HG02798 (cell line): ENCODE measurements at regions not wholly inside any gene's neighbourhood (a gene's known extent, or its start where the extent isn't known, plus 50 kb on each side); places are given as distances from the start of the nearest gene placed in this dataset.
"Not testable (repeated sequence)": the region's sequence is repeated elsewhere in the genome, so short reads cannot be mapped to it uniquely, and the experiment has no call there.

Experiments used
- ATAC-seq: cut with Tn5 transposase; IDR thresholded peaks from one replicate; pipeline ENCODE4 v1.9.1; 2021; ENCODE audit warnings: mild to moderate bottlenecking; ENCODE audit not compliant: unreplicated experiment, poor library complexity

- no peak for ATAC-seq
Observed at GRCh38 chr1:112855152-112855828, 100.7 kb downstream of the SLC16A1 start.

DNA sequence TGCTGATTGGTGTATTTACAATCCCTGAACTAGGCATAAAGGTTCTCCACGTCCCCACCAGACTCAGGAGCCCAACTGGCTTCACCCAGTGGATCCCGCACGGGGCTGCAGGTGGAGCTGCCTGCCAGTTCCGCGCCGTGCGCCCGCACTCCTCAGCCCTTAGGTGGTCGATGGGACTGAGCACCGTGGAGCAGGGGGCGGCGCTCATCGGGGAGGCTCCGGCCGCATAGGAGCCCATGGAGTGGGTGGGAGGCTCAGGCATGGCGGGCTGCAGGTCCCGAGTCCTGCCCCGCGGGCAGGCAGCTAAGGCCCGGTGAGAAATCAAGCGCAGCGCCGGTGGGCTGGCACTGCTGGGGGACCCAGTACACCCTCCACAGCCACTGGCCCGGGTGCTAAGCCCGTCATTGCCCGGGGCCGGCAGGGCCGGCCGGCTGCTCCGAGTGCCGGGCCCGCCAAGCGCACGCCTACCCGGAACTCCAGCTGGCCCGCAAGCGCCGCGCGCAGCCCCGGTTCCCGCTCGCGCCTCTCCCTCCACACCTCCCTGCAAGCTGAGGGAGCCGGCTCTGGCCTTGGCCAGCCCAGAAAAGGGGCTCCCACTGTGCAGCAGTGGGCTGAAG, 101.5 kb downstream of the SLC16A1 start:
- ATAC-seq, result not testable (repeated sequence)

- not testable (repeated sequence) for ATAC-seq
Observed at GRCh38 chr1:112853915-112854314, 102.1 kb downstream of the SLC16A1 start.

DNA sequence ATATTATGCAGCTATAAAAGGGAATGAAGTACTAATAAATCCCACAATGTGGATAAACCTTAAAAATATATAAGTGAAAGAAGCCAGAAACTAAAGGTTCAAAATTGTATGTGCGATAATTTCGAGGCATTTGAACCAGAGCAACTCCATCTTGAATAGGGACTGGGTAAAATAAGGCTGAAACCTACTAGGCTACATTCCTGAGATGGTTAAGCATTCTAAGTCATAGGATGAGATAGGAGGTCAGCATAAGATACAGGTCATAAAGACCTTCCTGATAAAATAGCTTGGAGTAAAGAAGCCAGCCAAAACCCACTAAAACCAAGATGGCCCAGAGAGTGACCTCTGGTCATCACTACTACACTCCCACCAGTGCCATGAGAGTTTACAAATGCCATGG, 103.1 kb downstream of the SLC16A1 start:
- no peak for ATAC-seq

GRCh38 chr1:112852276-112852675, 103.7 kb downstream of the SLC16A1 start:
- ATAC-seq, result no peak

GRCh38 chr1:112850034-112850757, 105.8 kb downstream of the SLC16A1 start:
- ATAC-seq, result no peak

GRCh38 chr1:112849425-112850033, 106.5 kb downstream of the SLC16A1 start:
- ATAC-seq, result no peak

- ATAC-seq, result no peak
Observed at GRCh38 chr1:112841825-112842224, 114.2 kb downstream of the SLC16A1 start.

DNA sequence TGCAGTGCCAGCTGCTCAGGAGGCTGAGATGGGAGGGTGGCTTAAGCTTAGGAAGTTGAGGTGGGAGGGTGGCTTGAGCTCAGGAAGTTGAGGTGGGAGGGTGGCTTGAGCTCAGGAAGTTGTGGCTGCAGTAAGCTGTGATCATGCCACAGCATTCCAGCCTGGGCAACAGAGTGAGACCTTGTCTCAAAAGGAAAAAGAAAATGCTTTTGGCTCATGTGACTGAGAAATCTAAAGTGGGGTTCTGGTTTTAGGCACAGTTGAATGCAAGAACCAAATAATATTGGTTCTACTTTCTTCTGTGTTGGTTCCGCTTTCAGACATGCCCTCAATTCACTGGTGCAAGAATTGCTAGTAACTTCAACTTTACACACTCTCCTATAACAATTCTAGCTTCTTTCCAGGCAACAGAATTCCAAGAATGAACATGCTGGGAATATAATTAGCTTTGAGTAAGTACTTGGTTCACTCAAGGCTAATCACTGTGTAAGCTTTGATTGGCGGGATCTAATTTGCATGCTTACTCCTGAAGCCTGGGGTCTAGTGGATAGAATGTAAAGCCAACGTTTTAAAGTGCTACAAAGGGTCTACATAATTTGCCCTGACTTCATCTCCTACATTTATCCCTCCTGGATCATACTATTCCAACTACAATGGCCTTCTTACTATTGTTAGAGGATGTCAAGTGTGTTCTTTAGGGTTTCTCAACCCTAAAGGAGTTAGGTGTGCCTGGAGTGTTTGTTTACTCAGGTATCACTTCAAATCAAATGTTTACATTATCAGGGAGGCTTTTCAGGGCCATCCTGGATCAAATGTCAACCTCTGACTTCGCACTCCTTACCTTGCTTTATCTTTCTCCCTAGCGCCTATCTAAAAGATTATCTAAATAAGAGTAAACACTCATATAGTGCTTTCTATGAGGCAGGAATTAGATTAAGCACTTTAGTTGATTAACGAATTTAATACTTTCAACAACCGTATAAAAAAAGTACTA, 115.1 kb downstream of the SLC16A1 start:
- ATAC-seq, result no peak

GRCh38 chr1:112836642-112837041, 119.4 kb downstream of the SLC16A1 start:
- no peak for ATAC-seq

GRCh38 chr1:112833806-112834205, 118.7 kb upstream of the PPM1J start:
- no peak for ATAC-seq

DNA sequence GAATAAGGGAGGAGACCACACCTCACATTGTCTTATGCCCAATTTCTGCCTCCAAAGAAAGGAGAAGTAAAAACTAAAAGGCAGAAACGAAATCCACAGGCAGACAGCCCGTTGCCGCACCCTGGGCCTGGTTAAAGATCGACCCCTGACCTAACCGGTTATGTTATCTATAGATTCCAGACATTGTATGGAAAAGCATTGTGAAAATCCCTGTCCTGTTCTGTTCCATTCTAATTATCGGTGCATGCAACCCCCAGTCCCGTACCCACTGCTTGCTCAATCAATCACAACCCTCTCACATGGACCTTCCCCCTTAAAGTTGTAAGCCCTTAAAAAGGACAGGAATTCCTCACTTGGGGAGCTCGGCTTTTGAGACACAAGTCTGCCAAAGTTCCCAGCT, 117.1 kb upstream of the PPM1J start:
- ATAC-seq, result not testable (repeated sequence)

DNA sequence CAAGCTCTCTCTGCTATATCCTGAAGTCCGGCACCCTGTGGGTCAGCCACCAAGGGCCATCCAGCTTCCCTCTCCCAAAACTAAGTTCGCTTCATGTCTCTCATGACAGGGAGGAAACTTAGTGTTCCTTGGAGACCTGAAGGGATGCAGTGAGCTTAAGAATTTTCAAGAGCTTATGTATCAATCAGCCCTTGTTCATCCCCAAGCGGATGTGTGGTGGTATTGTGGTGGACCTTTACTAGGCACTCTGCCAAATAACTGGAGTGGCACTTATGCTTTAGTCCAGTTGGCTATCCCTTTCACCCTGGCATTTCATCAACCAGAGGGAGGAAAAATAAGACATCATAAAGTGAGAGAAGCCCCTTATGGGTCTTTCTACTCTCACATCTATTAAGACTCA, 114.6 kb upstream of the PPM1J start:
- ATAC-seq, result not testable (repeated sequence)

GRCh38 chr1:112828716-112829115, 113.6 kb upstream of the PPM1J start:
- no peak for ATAC-seq

DNA sequence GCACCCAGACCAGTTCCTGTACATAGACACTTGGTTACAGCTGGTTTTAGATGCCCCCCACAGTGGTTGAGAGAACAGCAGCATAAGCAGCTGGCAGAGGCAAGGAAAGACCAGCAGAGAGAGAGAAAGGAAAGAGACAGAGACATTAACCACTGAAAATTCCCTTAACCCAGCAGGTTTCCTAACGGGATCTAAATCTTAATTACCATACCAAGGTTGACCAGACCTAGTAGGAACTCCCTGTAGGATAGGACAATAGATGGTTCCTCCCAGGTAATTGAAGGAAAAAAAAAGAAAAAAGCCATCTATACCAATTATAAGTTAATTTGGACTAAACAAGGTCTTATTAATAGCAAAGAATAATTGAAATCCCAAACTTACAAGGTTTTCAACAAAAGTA, 112.3 kb upstream of the PPM1J start:
- ATAC-seq, result not testable (repeated sequence)

DNA sequence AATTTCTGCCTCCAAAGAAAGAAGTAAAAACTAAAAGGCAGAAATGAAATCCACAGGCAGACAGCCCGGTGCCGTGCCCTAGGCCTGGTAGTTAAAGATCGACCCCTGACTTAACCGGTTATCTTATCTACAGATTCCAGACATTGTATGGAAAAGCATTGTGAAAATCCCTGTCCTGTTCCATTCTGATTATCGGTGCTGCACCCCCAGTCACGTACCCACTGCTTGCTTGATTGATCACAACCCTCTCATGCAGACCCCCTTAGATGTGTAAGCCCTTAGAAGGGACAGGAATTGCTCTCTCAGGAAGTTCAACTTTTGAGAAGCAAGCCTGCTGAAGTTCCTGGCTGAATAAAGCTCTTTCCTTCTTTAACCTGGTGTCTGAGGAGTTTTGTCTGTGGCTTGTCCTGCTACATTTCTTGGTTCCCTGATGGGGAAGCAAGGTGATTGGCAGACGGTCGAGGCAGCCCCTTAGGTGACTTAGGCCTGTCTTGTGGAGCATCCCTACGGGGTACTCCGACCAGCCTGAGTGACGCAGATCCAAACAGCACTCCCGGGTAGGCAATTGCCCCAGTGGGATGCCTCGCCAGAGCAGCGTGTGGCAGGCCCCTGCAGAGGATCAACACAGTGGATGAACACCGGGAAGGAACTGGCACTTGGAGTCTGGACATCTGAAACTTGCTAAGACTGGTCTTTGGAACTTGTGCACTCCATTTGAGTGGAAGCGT, 111.2 kb upstream of the PPM1J start:
- ATAC-seq, result no peak

GRCh38 chr1:112825563-112826216, 110.6 kb upstream of the PPM1J start:
- not testable (repeated sequence) for ATAC-seq

- ATAC-seq, result not testable (repeated sequence)
Observed at GRCh38 chr1:112825075-112825474, 109.9 kb upstream of the PPM1J start.
